GM21423 (cell line): ENCODE measurements at regions not wholly inside any gene's neighbourhood (a gene's known extent, or its start where the extent isn't known, plus 50 kb on each side); places are given as distances from the start of the nearest gene placed in this dataset.
"Not testable (repeated sequence)": the region's sequence is repeated elsewhere in the genome, so short reads cannot be mapped to it uniquely, and the experiment has no call there.

Source experiments
- ATAC-seq: cut with Tn5 transposase; IDR thresholded peaks from one replicate; pipeline ENCODE4 v1.9.1; 2021; ENCODE audit warnings: mild to moderate bottlenecking, moderate library complexity; ENCODE audit not compliant: unreplicated experiment

- ATAC-seq, result no peak
Observed at GRCh38 chr3:80374423-80374822, 606.6 kb upstream of the ROBO1 start.

- ATAC-seq, result no peak
Observed at GRCh38 chr3:80368616-80369015, 600.8 kb upstream of the ROBO1 start.

- no peak for ATAC-seq
Observed at GRCh38 chr3:80366808-80367548, 599.2 kb upstream of the ROBO1 start.

GRCh38 chr3:80357761-80358160, 590.0 kb upstream of the ROBO1 start:
- no peak for ATAC-seq

GRCh38 chr3:80355144-80355543, 587.3 kb upstream of the ROBO1 start:
- ATAC-seq, result no peak

GRCh38 chr3:80351201-80351600, 583.4 kb upstream of the ROBO1 start:
- no peak for ATAC-seq

GRCh38 chr3:80350771-80351170, 583.0 kb upstream of the ROBO1 start:
- no peak for ATAC-seq

GRCh38 chr3:80338366-80338765, 570.6 kb upstream of the ROBO1 start:
- no peak for ATAC-seq

GRCh38 chr3:80334534-80334933, 566.7 kb upstream of the ROBO1 start:
- no peak for ATAC-seq

GRCh38 chr3:80331494-80332170, 563.8 kb upstream of the ROBO1 start:
- no peak for ATAC-seq

GRCh38 chr3:80314541-80314940, 546.7 kb upstream of the ROBO1 start:
- not testable (repeated sequence) for ATAC-seq

GRCh38 chr3:80308637-80309036, 540.8 kb upstream of the ROBO1 start:
- no peak for ATAC-seq

- ATAC-seq, result no peak
Observed at GRCh38 chr3:80307844-80308243, 540.0 kb upstream of the ROBO1 start.

GRCh38 chr3:80297720-80298119, 529.9 kb upstream of the ROBO1 start:
- no peak for ATAC-seq

GRCh38 chr3:80285388-80285787, 517.6 kb upstream of the ROBO1 start:
- no peak for ATAC-seq

- no peak for ATAC-seq
Observed at GRCh38 chr3:80283783-80284182, 516.0 kb upstream of the ROBO1 start.

- no peak for ATAC-seq
Observed at GRCh38 chr3:80278056-80278455, 510.3 kb upstream of the ROBO1 start.

GRCh38 chr3:80275120-80275519, 507.3 kb upstream of the ROBO1 start:
- no peak for ATAC-seq

GRCh38 chr3:80263260-80263659, 495.5 kb upstream of the ROBO1 start:
- ATAC-seq, result no peak

- ATAC-seq, result no peak
Observed at GRCh38 chr3:80261082-80261481, 493.3 kb upstream of the ROBO1 start.

GRCh38 chr3:80259736-80260135, 491.9 kb upstream of the ROBO1 start:
- no peak for ATAC-seq

GRCh38 chr3:80252113-80252512, 484.3 kb upstream of the ROBO1 start:
- no peak for ATAC-seq

GRCh38 chr3:80247766-80248165, 480.0 kb upstream of the ROBO1 start:
- ATAC-seq, result no peak
